ENCODE measurements at regions not wholly inside any gene's neighbourhood (a gene's known extent, or its start where the extent isn't known, plus 50 kb on each side); places are given as distances from the start of the nearest gene placed in this dataset.

DNA sequence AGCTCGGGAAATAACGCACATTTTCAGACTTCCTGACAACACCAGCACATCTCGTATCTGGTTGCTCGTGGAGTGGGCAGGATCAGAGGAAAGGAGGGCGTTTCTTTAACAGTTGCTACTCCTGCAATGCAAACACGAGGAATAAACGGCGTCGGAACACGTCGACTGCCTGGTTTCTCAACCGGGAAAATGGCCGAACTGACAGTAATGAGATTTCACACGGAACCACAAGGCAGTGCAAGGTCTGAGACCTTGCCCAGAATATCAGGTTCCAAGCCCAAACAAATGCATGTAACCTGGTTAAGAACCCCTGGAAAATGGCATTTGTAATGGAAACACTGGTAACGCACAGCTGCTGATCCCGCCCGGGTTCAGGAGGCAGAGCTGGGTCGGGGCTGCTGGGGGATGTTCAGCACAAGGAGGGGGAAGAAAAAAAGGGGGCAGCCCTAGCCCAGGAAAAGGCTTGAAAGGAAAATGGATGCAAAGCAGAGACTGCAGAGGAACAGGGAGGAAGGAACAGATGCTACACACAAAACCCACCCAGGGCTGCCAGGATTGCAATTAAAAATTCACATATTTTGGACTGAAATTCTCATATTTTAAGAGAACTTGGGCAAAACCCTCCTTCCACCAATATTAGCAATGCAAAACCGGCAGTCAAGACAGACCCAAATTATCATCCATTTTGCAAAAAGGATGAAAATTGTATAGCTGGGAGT, 61.6 kb upstream of the KLHL29 start:
- ChIA-PET CTCF (no interaction called here), POLR2A (no interaction called here)
- TF ChIP-seq SP1 (IDR thresholded peaks at IDR 0.05) (no peak), BHLHE40 (IDR thresholded peaks at IDR 0.05; ENCODE audit: borderline replicate concordance) (no peak), NFRKB (IDR thresholded peaks at IDR 0.05) (no peak), FOXK2 (IDR thresholded peaks at IDR 0.05) (no peak), FOXA1 (IDR thresholded peaks at IDR 0.05) (no peak), FOXM1 (IDR thresholded peaks at IDR 0.05; ENCODE audit: borderline replicate concordance) (no peak), TARDBP (IDR thresholded peaks at IDR 0.05) (no peak), LEF1 (IDR thresholded peaks at IDR 0.05; ENCODE audit: borderline replicate concordance) (no peak), HDGF (IDR thresholded peaks at IDR 0.05; ENCODE audit: borderline replicate concordance) (no peak), L3MBTL2 (conservative IDR thresholded peaks at IDR 0.05) (no peak), ZNF384 (IDR thresholded peaks at IDR 0.05) (no peak), ARNT (IDR thresholded peaks at IDR 0.05) (no peak), SUZ12 (IDR thresholded peaks at IDR 0.05) (no peak), ELF4 (IDR thresholded peaks at IDR 0.05) (no peak), CTBP1 (IDR thresholded peaks at IDR 0.05; ENCODE audit: borderline replicate concordance) (no peak)
- TF ChIP-seq, protein P1, sequence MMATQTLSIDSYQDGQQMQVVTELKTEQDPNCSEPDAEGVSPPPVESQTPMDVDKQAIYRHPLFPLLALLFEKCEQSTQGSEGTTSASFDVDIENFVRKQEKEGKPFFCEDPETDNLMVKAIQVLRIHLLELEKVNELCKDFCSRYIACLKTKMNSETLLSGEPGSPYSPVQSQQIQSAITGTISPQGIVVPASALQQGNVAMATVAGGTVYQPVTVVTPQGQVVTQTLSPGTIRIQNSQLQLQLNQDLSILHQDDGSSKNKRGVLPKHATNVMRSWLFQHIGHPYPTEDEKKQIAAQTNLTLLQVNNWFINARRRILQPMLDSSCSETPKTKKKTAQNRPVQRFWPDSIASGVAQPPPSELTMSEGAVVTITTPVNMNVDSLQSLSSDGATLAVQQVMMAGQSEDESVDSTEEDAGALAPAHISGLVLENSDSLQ (IDR thresholded peaks at IDR 0.05) = no peak
- DNase-seq (ENCODE audit: extremely low spot score) = no peak

DNA sequence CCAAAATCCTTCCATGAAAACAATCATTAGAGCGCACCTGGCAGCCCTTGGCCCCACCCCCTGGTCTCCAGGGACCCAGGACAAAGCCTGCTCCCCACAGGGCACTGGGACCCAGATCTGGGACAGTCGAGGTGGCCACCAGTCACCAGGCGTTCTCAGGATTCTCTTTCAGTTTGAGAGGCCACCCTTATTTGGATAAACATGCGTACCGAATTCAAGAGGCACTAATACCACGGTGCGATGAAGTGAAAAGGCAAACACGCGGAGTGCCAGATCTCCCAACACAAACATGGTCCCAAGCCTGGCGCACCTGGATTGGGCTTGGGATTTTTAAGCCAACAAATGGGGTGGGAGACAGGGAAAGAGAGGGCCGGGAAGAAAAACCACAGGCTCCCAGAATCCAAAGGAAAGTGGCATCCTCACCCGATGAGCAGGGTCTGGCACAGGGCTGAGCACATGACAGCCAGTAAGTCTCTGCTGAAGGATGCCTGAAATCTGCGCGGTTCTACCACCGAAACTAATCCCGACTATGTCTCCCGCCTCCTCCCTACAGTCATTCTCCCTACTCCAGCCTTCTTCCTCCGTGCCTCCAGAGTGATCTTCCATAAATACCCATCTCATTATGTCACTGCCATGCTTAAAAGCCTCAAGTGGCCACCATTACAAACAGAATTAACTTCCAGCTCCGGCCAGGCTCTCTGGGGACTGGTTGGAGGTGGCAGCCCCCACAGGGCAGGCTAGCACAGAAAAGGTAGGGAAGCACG, 60.9 kb upstream of the KLHL29 start:
- DNase-seq (ENCODE audit: extremely low spot score) = no peak
- no peak for TF ChIP-seq HDGF (IDR thresholded peaks at IDR 0.05; ENCODE audit: borderline replicate concordance)
- no peak for TF ChIP-seq ARNT (IDR thresholded peaks at IDR 0.05)
- TF ChIP-seq CTBP1 (IDR thresholded peaks at IDR 0.05; ENCODE audit: borderline replicate concordance) = no peak
- ChIA-PET CTCF (no interaction called here), POLR2A (no interaction called here)

DNA sequence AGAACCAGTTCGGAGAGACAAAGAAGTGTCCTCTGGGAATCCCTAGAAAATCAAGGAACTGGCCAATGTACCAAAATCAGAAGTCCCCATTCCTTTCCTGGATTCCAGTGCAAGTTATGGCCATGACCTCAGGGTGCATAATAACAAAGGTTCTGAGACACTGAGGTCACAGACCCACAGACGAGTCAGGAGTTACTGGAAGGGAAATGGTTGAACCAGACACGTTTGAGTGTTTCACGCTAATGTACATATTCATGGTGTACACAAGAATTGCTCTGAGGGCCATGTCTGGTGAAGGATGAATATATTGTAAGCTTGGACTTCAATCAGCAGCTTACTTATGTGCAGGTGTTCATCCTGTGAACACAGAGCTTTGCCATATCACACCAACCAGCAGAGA, 58.6 kb upstream of the KLHL29 start:
- CTCF ChIA-PET = no interaction called here
- no peak for DNase-seq (ENCODE audit: extremely low spot score)
- POLR2A ChIA-PET = no interaction called here
- TF ChIP-seq FOXA1 (IDR thresholded peaks at IDR 0.05) (no peak), ZNF384 (IDR thresholded peaks at IDR 0.05) (no peak), SUZ12 (IDR thresholded peaks at IDR 0.05) (no peak), BHLHE40 (IDR thresholded peaks at IDR 0.05; ENCODE audit: borderline replicate concordance) (no peak), HDGF (IDR thresholded peaks at IDR 0.05; ENCODE audit: borderline replicate concordance) (no peak), ELF4 (IDR thresholded peaks at IDR 0.05) (no peak), L3MBTL2 (conservative IDR thresholded peaks at IDR 0.05) (no peak), ARNT (IDR thresholded peaks at IDR 0.05) (no peak), TARDBP (IDR thresholded peaks at IDR 0.05) (no peak), FOXK2 (IDR thresholded peaks at IDR 0.05) (no peak)

DNA sequence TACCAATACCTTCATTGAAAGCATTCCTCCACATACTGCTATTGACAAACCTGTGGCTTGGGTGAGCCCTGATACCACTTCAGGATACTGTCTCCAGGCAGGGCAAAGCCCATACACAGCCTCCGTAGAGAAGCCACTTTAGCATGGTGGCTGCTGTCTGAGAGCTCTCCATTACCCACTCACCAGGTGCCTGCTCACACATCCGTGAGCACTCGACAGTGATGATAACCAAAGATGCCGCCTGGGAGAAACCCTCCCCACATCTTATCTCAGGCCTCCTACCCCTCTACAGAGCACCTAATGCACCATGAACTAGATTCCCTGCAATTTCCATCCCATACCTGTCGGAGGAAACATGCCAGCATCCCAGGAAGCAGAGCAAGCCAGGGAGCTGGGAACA, 57.6 kb upstream of the KLHL29 start:
- TF ChIP-seq ZNF384 (IDR thresholded peaks at IDR 0.05) (no peak), ELF4 (IDR thresholded peaks at IDR 0.05) (no peak), CTBP1 (IDR thresholded peaks at IDR 0.05; ENCODE audit: borderline replicate concordance) (no peak), ARNT (IDR thresholded peaks at IDR 0.05) (no peak), BHLHE40 (IDR thresholded peaks at IDR 0.05; ENCODE audit: borderline replicate concordance) (no peak)
- TF ChIP-seq, protein P1 (IDR thresholded peaks at IDR 0.05) = no peak
- DNase-seq (ENCODE audit: extremely low spot score) = no peak
- POLR2A ChIA-PET = no interaction called here
- CTCF ChIA-PET = interaction anchor here (0.6 kb wide), 1 partner anchor 34 kb away, joined by 3 read pairs; no protein-coding TSS in a partner anchor

DNA sequence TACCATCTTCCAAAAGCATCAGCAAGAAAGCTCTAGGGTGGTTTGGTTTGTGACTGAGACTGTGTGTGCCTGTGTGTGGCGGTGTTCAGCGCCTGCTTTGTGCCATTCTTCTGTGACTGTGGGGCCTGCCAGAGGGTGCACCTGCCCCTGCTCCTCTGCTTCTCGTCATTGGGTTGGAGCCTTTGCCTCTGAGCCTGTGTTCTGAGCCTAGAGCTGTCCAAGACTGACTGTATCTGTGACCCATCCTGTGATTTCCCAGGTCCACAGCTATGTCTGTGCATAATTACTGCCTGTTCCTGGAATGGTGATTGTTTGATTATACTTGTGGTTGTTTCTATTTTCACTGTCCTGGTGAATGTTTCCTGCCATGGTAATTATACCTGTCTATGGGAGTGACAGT, 57.1 kb upstream of the KLHL29 start:
- TF ChIP-seq TARDBP (IDR thresholded peaks at IDR 0.05) = no peak
- no peak for TF ChIP-seq HDGF (IDR thresholded peaks at IDR 0.05; ENCODE audit: borderline replicate concordance)
- TF ChIP-seq ZNF384 (IDR thresholded peaks at IDR 0.05) = no peak
- no peak for TF ChIP-seq ELF4 (IDR thresholded peaks at IDR 0.05)
- no peak for TF ChIP-seq CTBP1 (IDR thresholded peaks at IDR 0.05; ENCODE audit: borderline replicate concordance)
- TF ChIP-seq ARNT (IDR thresholded peaks at IDR 0.05) = no peak
- no peak for TF ChIP-seq FOXA1 (IDR thresholded peaks at IDR 0.05)
- TF ChIP-seq, protein P1 (IDR thresholded peaks at IDR 0.05) = no peak
- TF ChIP-seq BHLHE40 (IDR thresholded peaks at IDR 0.05; ENCODE audit: borderline replicate concordance) = no peak
- no peak for TF ChIP-seq FOXM1 (IDR thresholded peaks at IDR 0.05; ENCODE audit: borderline replicate concordance)
- no peak for TF ChIP-seq NFRKB (IDR thresholded peaks at IDR 0.05)
- ChIA-PET CTCF (interaction anchor here (0.6 kb wide), 1 partner anchor 34 kb away, joined by 3 read pairs; no protein-coding TSS in a partner anchor), POLR2A (no interaction called here)
- no peak for DNase-seq (ENCODE audit: extremely low spot score)

DNA sequence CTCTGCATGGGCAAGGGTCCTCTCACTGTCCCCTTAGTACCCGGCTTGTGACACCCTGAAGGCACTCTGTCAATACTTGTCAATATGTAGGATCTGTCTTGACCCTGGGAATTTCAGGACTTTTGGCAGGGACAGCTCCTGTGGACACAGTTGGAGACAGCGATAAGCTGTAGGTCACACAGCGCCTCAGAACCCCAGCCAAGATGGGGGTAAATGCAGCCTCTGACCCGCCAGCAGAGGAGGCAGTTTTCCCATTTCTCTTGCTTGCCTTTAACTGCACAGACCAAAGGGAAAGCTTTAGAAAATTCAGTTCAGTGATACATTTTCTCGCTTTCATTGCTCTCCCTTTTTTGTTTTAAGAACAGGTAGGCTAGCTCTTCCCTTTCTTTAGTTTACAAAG, 54.8 kb upstream of the KLHL29 start:
- DNase-seq (ENCODE audit: extremely low spot score) = peak; percentile 48
- ChIA-PET POLR2A (no interaction called here), CTCF (no interaction called here)
- TF ChIP-seq FOXA1 (IDR thresholded peaks at IDR 0.05) = no peak
- no peak for TF ChIP-seq HDGF (IDR thresholded peaks at IDR 0.05; ENCODE audit: borderline replicate concordance)
- TF ChIP-seq SP1 (IDR thresholded peaks at IDR 0.05) = no peak
- TF ChIP-seq ZNF384 (IDR thresholded peaks at IDR 0.05) = no peak
- TF ChIP-seq LEF1 (IDR thresholded peaks at IDR 0.05; ENCODE audit: borderline replicate concordance) = no peak
